ENCODE measurements at regions not wholly inside any gene's neighbourhood (a gene's known extent, or its start where the extent isn't known, plus 50 kb on each side); places are given as distances from the start of the nearest gene placed in this dataset.

GRCh38 chr6:167497428-167498056 lies 172.7 kb downstream of the TTLL2 start:
- H3K9me3 ChIP-seq: no peaks in the 10 kb centered on the region
- no peaks in the 10 kb centered on the region for H3K36me3 ChIP-seq
- peaks cover 0 to 47% (median 0%) of the 10 kb centered on the region in 3 donors for H3K4me1 ChIP-seq
- no peak for DNase-seq
- no peak for TF ChIP-seq CTCF (IDR thresholded peaks at IDR 0.05)
- TF ChIP-seq POLR2A (IDR thresholded peaks at IDR 0.05): no peak
- H3K4me3 ChIP-seq: no peak overlapping the region
- intact Hi-C loops (cut with DNase I): no loop called here
- 82 to 83% methylated on average over 14 of the region's 14 CpGs for WGBS, 2 donors
- H3K27me3 ChIP-seq: peaks cover 0 to 14% (median 0%) of the 10 kb centered on the region in 4 donors
- H3K27ac ChIP-seq: no peak overlapping the region

GRCh38 chr6:167499161-167499660 lies 174.3 kb downstream of the TTLL2 start:
- WGBS, 2 donors: 58 to 74% methylated on average over 6 to 7 of the region's 7 CpGs
- H3K36me3 ChIP-seq: no peaks in the 10 kb centered on the region
- intact Hi-C loops (cut with DNase I): no loop called here

GRCh38 chr6:167500961-167501360 lies 176.1 kb downstream of the TTLL2 start:
- intact Hi-C loops (cut with DNase I): no loop called here
- Histone ChIP-seq H3K4me1 (peaks cover 0 to 28% (median 0%) of the 10 kb centered on the region in 3 donors), H3K9me3 (no peaks in the 10 kb centered on the region), H3K36me3 (no peaks in the 10 kb centered on the region), H3K4me3 (no peak overlapping the region), H3K27ac (no peak overlapping the region), H3K27me3 (no peaks in the 10 kb centered on the region)
- DNase-seq: no peak
- TF ChIP-seq CTCF (IDR thresholded peaks at IDR 0.05): no peak
- no peak for TF ChIP-seq POLR2A (IDR thresholded peaks at IDR 0.05)
- WGBS, 2 donors: 80 to 100% methylated on average over 1 to 3 of the region's 8 CpGs

More at GRCh38 chr6:167499161-167499660, 174.3 kb downstream of the TTLL2 start:
- no peak for DNase-seq
- no peaks in the 10 kb centered on the region for H3K9me3 ChIP-seq
- H3K27me3 ChIP-seq: peaks cover 0 to 7% (median 0%) of the 10 kb centered on the region in 4 donors
- peak overlapping the region in 2 of 4 donors; percentile 7 to 57 for H3K27ac ChIP-seq
- no peak overlapping the region for H3K4me3 ChIP-seq
- peaks cover 0 to 37% (median 0%) of the 10 kb centered on the region in 3 donors for H3K4me1 ChIP-seq
- TF ChIP-seq CTCF (IDR thresholded peaks at IDR 0.05) (no peak), POLR2A (IDR thresholded peaks at IDR 0.05) (no peak)

- 62 to 69% methylated on average over 15 to 19 of the region's 19 CpGs for WGBS, 2 donors
- peaks cover 0 to 18% (median 0%) of the 10 kb centered on the region in 3 donors for H3K4me1 ChIP-seq
- DNase-seq: no peak
Measured at GRCh38 chr6:167501831-167502385, 177.0 kb downstream of the TTLL2 start.

More at GRCh38 chr6:167501831-167502385, 177.0 kb downstream of the TTLL2 start:
- Histone ChIP-seq H3K4me3 (no peak overlapping the region), H3K27ac (no peak overlapping the region), H3K9me3 (no peaks in the 10 kb centered on the region), H3K36me3 (no peaks in the 10 kb centered on the region), H3K27me3 (no peaks in the 10 kb centered on the region)
- intact Hi-C loops (cut with DNase I): no loop called here
- TF ChIP-seq CTCF (IDR thresholded peaks at IDR 0.05) (peak in 4 of 6 experiments; percentile 22 to 57 (median 26)), POLR2A (IDR thresholded peaks at IDR 0.05) (no peak)
